ENCODE measurements at regions not wholly inside any gene's neighbourhood (a gene's known extent, or its start where the extent isn't known, plus 50 kb on each side); places are given as distances from the start of the nearest gene placed in this dataset.

- no peak overlapping the region for H3K27ac Mint-ChIP-seq (ENCODE audit: unreplicated experiment)
- no peak overlapping the region for H3K4me3 Mint-ChIP-seq (ENCODE audit: low read depth, unreplicated experiment)
- no peaks in the 10 kb centered on the region for H3K4me1 Mint-ChIP-seq (ENCODE audit: low read depth, unreplicated experiment)
- BruUV-seq (replicated peaks) = no TSS peak
- no peaks in the 10 kb centered on the region for H3K9me3 Mint-ChIP-seq (ENCODE audit: low read depth, unreplicated experiment)
- CTCF ChIA-PET = no interaction called here
- no peaks in the 10 kb centered on the region for H3K36me3 Mint-ChIP-seq (ENCODE audit: insufficient read depth, unreplicated experiment)
- intact Hi-C loops (cut with micrococcal nuclease; ENCODE audit: unreplicated experiment) = no loop called here
- peaks cover 98% of the 10 kb centered on the region for H3K27me3 Mint-ChIP-seq (ENCODE audit: unreplicated experiment)
- TF ChIP-seq, protein P1, sequence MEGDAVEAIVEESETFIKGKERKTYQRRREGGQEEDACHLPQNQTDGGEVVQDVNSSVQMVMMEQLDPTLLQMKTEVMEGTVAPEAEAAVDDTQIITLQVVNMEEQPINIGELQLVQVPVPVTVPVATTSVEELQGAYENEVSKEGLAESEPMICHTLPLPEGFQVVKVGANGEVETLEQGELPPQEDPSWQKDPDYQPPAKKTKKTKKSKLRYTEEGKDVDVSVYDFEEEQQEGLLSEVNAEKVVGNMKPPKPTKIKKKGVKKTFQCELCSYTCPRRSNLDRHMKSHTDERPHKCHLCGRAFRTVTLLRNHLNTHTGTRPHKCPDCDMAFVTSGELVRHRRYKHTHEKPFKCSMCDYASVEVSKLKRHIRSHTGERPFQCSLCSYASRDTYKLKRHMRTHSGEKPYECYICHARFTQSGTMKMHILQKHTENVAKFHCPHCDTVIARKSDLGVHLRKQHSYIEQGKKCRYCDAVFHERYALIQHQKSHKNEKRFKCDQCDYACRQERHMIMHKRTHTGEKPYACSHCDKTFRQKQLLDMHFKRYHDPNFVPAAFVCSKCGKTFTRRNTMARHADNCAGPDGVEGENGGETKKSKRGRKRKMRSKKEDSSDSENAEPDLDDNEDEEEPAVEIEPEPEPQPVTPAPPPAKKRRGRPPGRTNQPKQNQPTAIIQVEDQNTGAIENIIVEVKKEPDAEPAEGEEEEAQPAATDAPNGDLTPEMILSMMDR (IDR thresholded peaks at IDR 0.05; ENCODE audit: unreplicated experiment) = no peak
- no peak for DNase-seq
Observed at GRCh38 chr10:78160591-78160990, 126.9 kb downstream of the RPS24 start.

- H3K4me3 Mint-ChIP-seq (ENCODE audit: low read depth, unreplicated experiment) = no peak overlapping the region
- no peak for DNase-seq
- peaks cover 98% of the 10 kb centered on the region for H3K27me3 Mint-ChIP-seq (ENCODE audit: unreplicated experiment)
Observed at GRCh38 chr10:78162853-78163252, 129.2 kb downstream of the RPS24 start.

GRCh38 chr10:78164702-78165101, 131.0 kb downstream of the RPS24 start:
- intact Hi-C loops (cut with micrococcal nuclease; ENCODE audit: unreplicated experiment) = no loop called here
- Mint-ChIP-seq H3K27ac (ENCODE audit: unreplicated experiment) (no peak overlapping the region), H3K9me3 (ENCODE audit: low read depth, unreplicated experiment) (no peaks in the 10 kb centered on the region), H3K36me3 (ENCODE audit: insufficient read depth, unreplicated experiment) (no peaks in the 10 kb centered on the region), H3K27me3 (ENCODE audit: unreplicated experiment) (peaks cover 98% of the 10 kb centered on the region), H3K4me3 (ENCODE audit: low read depth, unreplicated experiment) (no peak overlapping the region), H3K4me1 (ENCODE audit: low read depth, unreplicated experiment) (no peaks in the 10 kb centered on the region)
- TF ChIP-seq, protein P1 (IDR thresholded peaks at IDR 0.05; ENCODE audit: unreplicated experiment) = no peak
- DNase-seq = no peak
- no TSS peak for BruUV-seq (replicated peaks)
- CTCF ChIA-PET = no interaction called here

More at GRCh38 chr10:78162853-78163252, 129.2 kb downstream of the RPS24 start:
- intact Hi-C loops (cut with micrococcal nuclease; ENCODE audit: unreplicated experiment) = no loop called here
- no peak overlapping the region for H3K27ac Mint-ChIP-seq (ENCODE audit: unreplicated experiment)
- no peaks in the 10 kb centered on the region for H3K4me1 Mint-ChIP-seq (ENCODE audit: low read depth, unreplicated experiment)
- H3K36me3 Mint-ChIP-seq (ENCODE audit: insufficient read depth, unreplicated experiment) = no peaks in the 10 kb centered on the region
- CTCF ChIA-PET = no interaction called here
- TF ChIP-seq, protein P1 (IDR thresholded peaks at IDR 0.05; ENCODE audit: unreplicated experiment) = no peak
- no TSS peak for BruUV-seq (replicated peaks)
- no peaks in the 10 kb centered on the region for H3K9me3 Mint-ChIP-seq (ENCODE audit: low read depth, unreplicated experiment)

DNA sequence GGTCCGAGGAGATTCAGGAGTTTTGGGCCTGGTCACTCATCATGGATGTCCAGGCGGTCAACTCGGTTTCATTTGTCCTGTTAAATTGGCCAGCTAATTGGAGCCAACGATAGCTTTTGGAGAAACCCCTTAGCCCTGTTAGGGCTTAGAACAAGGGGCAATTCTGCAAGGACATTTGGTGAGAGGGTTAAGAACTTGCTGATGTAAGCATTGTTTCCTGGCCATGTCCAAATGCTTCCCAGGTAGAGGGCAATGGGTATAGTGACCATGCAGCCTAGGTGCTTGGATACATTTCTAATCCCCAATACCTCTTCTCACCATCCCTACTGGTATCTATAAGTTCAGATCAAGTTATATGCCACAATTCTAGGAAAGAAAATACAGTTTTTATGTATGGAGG, 131.5 kb downstream of the RPS24 start:
- H3K27ac Mint-ChIP-seq (ENCODE audit: unreplicated experiment) = no peak overlapping the region
- no peaks in the 10 kb centered on the region for H3K36me3 Mint-ChIP-seq (ENCODE audit: insufficient read depth, unreplicated experiment)
- H3K4me1 Mint-ChIP-seq (ENCODE audit: low read depth, unreplicated experiment) = no peaks in the 10 kb centered on the region
- H3K9me3 Mint-ChIP-seq (ENCODE audit: low read depth, unreplicated experiment) = no peaks in the 10 kb centered on the region
- H3K27me3 Mint-ChIP-seq (ENCODE audit: unreplicated experiment) = peaks cover 98% of the 10 kb centered on the region
- CTCF ChIA-PET = no interaction called here
- no peak for DNase-seq
- no peak overlapping the region for H3K4me3 Mint-ChIP-seq (ENCODE audit: low read depth, unreplicated experiment)
- intact Hi-C loops (cut with micrococcal nuclease; ENCODE audit: unreplicated experiment) = no loop called here
- TF ChIP-seq, protein P1 (IDR thresholded peaks at IDR 0.05; ENCODE audit: unreplicated experiment) = no peak
- no TSS peak for BruUV-seq (replicated peaks)
